Muscle of back (tissue), 3 donors: ENCODE measurements at regions not wholly inside any gene's neighbourhood (a gene's known extent, or its start where the extent isn't known, plus 50 kb on each side); places are given as distances from the start of the nearest gene placed in this dataset.
"Not testable (repeated sequence)": the region's sequence is repeated elsewhere in the genome, so short reads cannot be mapped to it uniquely, and the experiment has no call there.

ENCODE experiments used
- DNase-seq, 3 donors: peaks; one replicate each; pipeline versions ENCODE4 v3.0.0 to v3.0.0-alpha.2; 2013

- DNase-seq, result no peak
These were observed 518.0 kb downstream of the XPNPEP1 start for GRCh38 chr10:109405338-109405737.

- DNase-seq, result no peak
These were observed 519.8 kb downstream of the XPNPEP1 start for GRCh38 chr10:109403551-109403950.

- no peak for DNase-seq
These were observed 529.9 kb downstream of the XPNPEP1 start for GRCh38 chr10:109393425-109393824.

- no peak for DNase-seq
These were observed 536.4 kb downstream of the XPNPEP1 start for GRCh38 chr10:109386921-109387320.

- no peak for DNase-seq
These were observed 537.2 kb downstream of the XPNPEP1 start for GRCh38 chr10:109386101-109386500.

- DNase-seq, result peak in 2 of 3 donors; percentile 6 to 12
These were observed 544.1 kb downstream of the XPNPEP1 start for GRCh38 chr10:109379186-109379585.

GRCh38 chr10:109374215-109374614 is 549.1 kb downstream of the XPNPEP1 start:
- peak in 1 of 3 donors; percentile 36 for DNase-seq

GRCh38 chr10:109359316-109359715 is 564.0 kb downstream of the XPNPEP1 start:
- no peak for DNase-seq

GRCh38 chr10:109358325-109358724 is 565.0 kb downstream of the XPNPEP1 start:
- no peak for DNase-seq

- no peak for DNase-seq
These were observed 575.0 kb downstream of the XPNPEP1 start for GRCh38 chr10:109348324-109348723.

- peak; percentile 9 to 28 (median 9) for DNase-seq
These were observed 580.0 kb downstream of the XPNPEP1 start for GRCh38 chr10:109343293-109343692.

GRCh38 chr10:109341986-109342385 is 581.3 kb downstream of the XPNPEP1 start:
- no peak for DNase-seq

GRCh38 chr10:109328001-109328400 is 595.3 kb downstream of the XPNPEP1 start:
- DNase-seq, result no peak

- DNase-seq, result no peak
These were observed 596.0 kb downstream of the XPNPEP1 start for GRCh38 chr10:109327266-109327665.

- no peak for DNase-seq
These were observed 598.6 kb downstream of the XPNPEP1 start for GRCh38 chr10:109324721-109325120.

- peak; percentile 11 to 44 (median 33) for DNase-seq
These were observed 605.5 kb downstream of the XPNPEP1 start for GRCh38 chr10:109317746-109318366.

- peak; percentile 6 to 30 (median 14) for DNase-seq
These were observed 609.3 kb downstream of the XPNPEP1 start for GRCh38 chr10:109314016-109314415.

- DNase-seq, result not testable (repeated sequence)
These were observed 610.8 kb downstream of the XPNPEP1 start for GRCh38 chr10:109312555-109312954.

GRCh38 chr10:109308971-109309370 is 614.3 kb downstream of the XPNPEP1 start:
- no peak for DNase-seq

- not testable (repeated sequence) for DNase-seq
These were observed 616.2 kb downstream of the XPNPEP1 start for GRCh38 chr10:109307102-109307501.

GRCh38 chr10:109306698-109307097 is 616.6 kb downstream of the XPNPEP1 start:
- no peak for DNase-seq

GRCh38 chr10:109287858-109288257 is 635.5 kb downstream of the XPNPEP1 start:
- DNase-seq, result no peak

- DNase-seq, result peak in 2 of 3 donors; percentile 2 to 26
These were observed 640.8 kb downstream of the XPNPEP1 start for GRCh38 chr10:109282510-109282909.

- DNase-seq, result no peak
These were observed 642.0 kb downstream of the XPNPEP1 start for GRCh38 chr10:109281347-109281746.
